Fibroblast of lung (primary cell): ENCODE measurements at regions not wholly inside any gene's neighbourhood (a gene's known extent, or its start where the extent isn't known, plus 50 kb on each side); places are given as distances from the start of the nearest gene placed in this dataset.

Source experiments
- DNase-seq, 2 donors: peaks; one replicate each; pipeline versions ENCODE4 v3.0.0 to v3.0.0-alpha.2; 2010; ENCODE audit warnings: low read depth in 2 of 2
- H2AFZ ChIP-seq: 2 replicates; pipeline ENCODE4 v1.5.1; 2012; ENCODE audit warnings: low read length, control low read depth, inconsistent platforms
- H3K27ac ChIP-seq: 2 replicates; pipeline ENCODE4 v1.5.1; 2011; ENCODE audit warnings: low read length, control low read depth; ENCODE audit not compliant: insufficient read depth
- H3K27me3 ChIP-seq: 2 replicates; pipeline ENCODE4 v1.5.1; 2011; ENCODE audit warnings: mild to moderate bottlenecking, low read length; ENCODE audit not compliant: control insufficient read depth, insufficient read depth
- H3K36me3 ChIP-seq: 2 replicates; pipeline ENCODE4 v1.5.1; 2011; ENCODE audit warnings: low read length; ENCODE audit not compliant: control insufficient read depth, insufficient read depth
- H3K4me1 ChIP-seq: 2 replicates; pipeline ENCODE4 v1.5.1; 2011; ENCODE audit warnings: low read length; ENCODE audit not compliant: control insufficient read depth, insufficient read depth; ENCODE audit errors: extremely low read depth
- H3K4me2 ChIP-seq: 2 replicates; pipeline ENCODE4 v1.5.1; 2011; ENCODE audit warnings: low read length, control low read depth; ENCODE audit not compliant: insufficient read depth; ENCODE audit errors: extremely low read depth
- H3K4me3 ChIP-seq, 4 experiments: fragments of 200-600 bp in 1 of 4; sonication (generic) in 1 of 4; replicated peaks in 1 of 4; 2 replicates each; pipeline ENCODE4 v1.5.1; 2011 to 2016; ENCODE audit warnings: low read length in 4 of 4, low read depth in 3 of 4, mild to moderate bottlenecking in 3 of 4, control low read depth in 2 of 4, inconsistent platforms in 1 of 4, mixed read lengths in 1 of 4; ENCODE audit not compliant: insufficient read depth in 1 of 4; ENCODE audit errors: control extremely low read depth in 1 of 4
- H3K79me2 ChIP-seq: 2 replicates; pipeline ENCODE4 v1.5.1; 2012; ENCODE audit warnings: mild to moderate bottlenecking, low read length, inconsistent platforms; ENCODE audit not compliant: control insufficient read depth, insufficient read depth
- H3K9ac ChIP-seq: 2 replicates; pipeline ENCODE4 v1.5.1; 2011; ENCODE audit warnings: mild to moderate bottlenecking, low read length, control low read depth; ENCODE audit not compliant: insufficient read depth
- H3K9me3 ChIP-seq: 2 replicates; pipeline ENCODE4 v1.5.1; 2012; ENCODE audit warnings: low read depth, low read length; ENCODE audit not compliant: control insufficient read depth, insufficient read depth
- H4K20me1 ChIP-seq: 2 replicates; pipeline ENCODE4 v1.5.1; 2011; ENCODE audit warnings: low read length; ENCODE audit not compliant: control insufficient read depth, insufficient read depth; ENCODE audit errors: extremely low read depth
- EZH2 ChIP-seq: IDR thresholded peaks from 2 replicates; pipeline ENCODE4 v1.5.1; 2012; ENCODE audit warnings: low read length, control low read depth, mild to moderate bottlenecking; ENCODE audit errors: missing control alignments
- TF ChIP-seq, protein P1 (sequence below), 2 donors: IDR thresholded peaks in 1 of 2; conservative IDR thresholded peaks in 1 of 2; 1 replicate in 1 of 2; 2 replicates in 1 of 2; pipeline ENCODE4 v1.5.1; 2011 to 2012; ENCODE audit warnings: low read length in 2 of 2, control low read depth in 1 of 2, inconsistent platforms in 1 of 2, low read depth in 1 of 2, mild to moderate bottlenecking in 1 of 2

DNA sequence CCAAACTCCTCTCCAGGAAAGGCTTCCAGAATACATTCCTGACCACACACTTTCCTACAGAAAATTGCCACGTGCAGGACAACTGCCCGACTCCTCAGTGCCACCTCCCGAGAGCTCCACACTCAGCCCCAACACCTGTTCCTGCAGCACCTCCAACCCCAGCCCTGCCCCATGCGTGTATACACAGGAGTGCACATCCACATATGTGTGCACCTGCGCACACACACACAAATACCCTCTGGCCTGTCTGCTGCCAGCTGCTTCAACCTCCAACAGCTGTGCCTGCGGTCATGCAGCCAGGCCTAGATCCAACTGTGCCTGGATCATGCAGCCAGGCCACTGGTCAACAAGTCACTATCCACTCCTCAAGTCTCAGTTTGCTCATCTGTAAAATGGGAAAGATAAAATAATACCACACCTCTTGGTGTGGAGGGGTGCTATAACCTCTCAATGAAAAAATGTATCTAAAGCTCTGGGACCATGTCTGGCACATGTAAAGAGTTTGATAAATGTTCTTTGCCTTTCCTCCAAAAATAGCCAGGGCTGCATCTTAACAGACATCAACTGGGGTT lies 152.1 kb upstream of the ID2 start:
- H3K27me3 ChIP-seq: peaks cover 3% of the 10 kb centered on the region
- H4K20me1 ChIP-seq: no peaks in the 10 kb centered on the region
- H3K9ac ChIP-seq: no peak overlapping the region
- no peak overlapping the region for H3K4me3 ChIP-seq
- no peak overlapping the region for H3K4me2 ChIP-seq
- no peaks in the 10 kb centered on the region for H3K36me3 ChIP-seq
- H3K9me3 ChIP-seq: no peaks in the 10 kb centered on the region
- H3K79me2 ChIP-seq: no peaks in the 10 kb centered on the region
- H3K27ac ChIP-seq: no peak overlapping the region
- TF ChIP-seq, protein P1, sequence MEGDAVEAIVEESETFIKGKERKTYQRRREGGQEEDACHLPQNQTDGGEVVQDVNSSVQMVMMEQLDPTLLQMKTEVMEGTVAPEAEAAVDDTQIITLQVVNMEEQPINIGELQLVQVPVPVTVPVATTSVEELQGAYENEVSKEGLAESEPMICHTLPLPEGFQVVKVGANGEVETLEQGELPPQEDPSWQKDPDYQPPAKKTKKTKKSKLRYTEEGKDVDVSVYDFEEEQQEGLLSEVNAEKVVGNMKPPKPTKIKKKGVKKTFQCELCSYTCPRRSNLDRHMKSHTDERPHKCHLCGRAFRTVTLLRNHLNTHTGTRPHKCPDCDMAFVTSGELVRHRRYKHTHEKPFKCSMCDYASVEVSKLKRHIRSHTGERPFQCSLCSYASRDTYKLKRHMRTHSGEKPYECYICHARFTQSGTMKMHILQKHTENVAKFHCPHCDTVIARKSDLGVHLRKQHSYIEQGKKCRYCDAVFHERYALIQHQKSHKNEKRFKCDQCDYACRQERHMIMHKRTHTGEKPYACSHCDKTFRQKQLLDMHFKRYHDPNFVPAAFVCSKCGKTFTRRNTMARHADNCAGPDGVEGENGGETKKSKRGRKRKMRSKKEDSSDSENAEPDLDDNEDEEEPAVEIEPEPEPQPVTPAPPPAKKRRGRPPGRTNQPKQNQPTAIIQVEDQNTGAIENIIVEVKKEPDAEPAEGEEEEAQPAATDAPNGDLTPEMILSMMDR (conservative IDR thresholded peaks at IDR 0.05 in 1 of 2, IDR thresholded peaks at IDR 0.05 in 1 of 2; ENCODE audit: low read depth in 1 of 2, low read length in 2 of 2): no peak
- no peak for TF ChIP-seq EZH2
- no peak overlapping the region for H2AFZ ChIP-seq
- no peak for DNase-seq
- H3K4me1 ChIP-seq: no peaks in the 10 kb centered on the region

DNA sequence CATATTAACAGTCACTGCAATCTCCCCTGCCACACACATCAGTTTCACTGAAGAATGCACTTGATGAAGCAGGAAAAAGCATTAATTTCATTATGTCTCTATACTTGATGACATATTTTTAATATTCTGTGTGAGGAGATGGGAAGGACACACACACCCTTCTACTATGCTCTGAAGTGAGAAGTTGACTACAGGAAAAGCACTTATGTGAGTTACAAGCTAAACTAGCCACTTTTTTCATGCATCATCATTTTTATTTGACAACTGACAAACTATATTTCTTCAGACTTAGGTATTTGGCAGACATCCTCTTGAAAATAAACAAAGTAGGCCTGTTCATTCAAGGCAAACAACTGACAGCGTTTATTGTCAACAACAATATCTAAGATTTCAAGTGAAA lies 150.4 kb upstream of the ID2 start:
- Histone ChIP-seq H3K9me3 (no peaks in the 10 kb centered on the region), H3K4me2 (no peak overlapping the region), H3K27ac (no peak overlapping the region), H2AFZ (no peak overlapping the region), H4K20me1 (no peaks in the 10 kb centered on the region), H3K9ac (no peak overlapping the region), H3K79me2 (no peaks in the 10 kb centered on the region), H3K4me1 (no peaks in the 10 kb centered on the region), H3K27me3 (peaks cover 3% of the 10 kb centered on the region), H3K36me3 (no peaks in the 10 kb centered on the region), H3K4me3 (no peak overlapping the region)
- DNase-seq: no peak
- TF ChIP-seq, protein P1 (conservative IDR thresholded peaks at IDR 0.05 in 1 of 2, IDR thresholded peaks at IDR 0.05 in 1 of 2; ENCODE audit: low read depth in 1 of 2, low read length in 2 of 2): no peak
- TF ChIP-seq EZH2: no peak

DNA sequence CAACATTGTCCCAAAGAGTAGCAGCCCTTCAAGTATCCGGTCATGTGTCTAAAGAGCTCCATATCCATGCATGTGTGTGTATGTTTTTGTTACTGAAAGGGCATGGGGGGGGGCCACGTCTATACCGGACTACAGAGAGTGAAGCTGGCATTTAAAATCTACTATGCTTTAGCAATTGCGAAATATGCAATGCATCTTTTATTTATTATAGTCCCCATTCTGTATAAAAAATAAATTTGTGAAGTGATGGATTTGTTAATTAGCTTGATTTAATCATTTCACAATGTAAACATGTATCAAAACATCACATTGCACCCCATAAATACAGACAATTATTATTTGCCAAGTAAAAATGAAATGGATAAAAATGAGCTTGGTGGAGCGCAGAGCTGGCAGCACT lies 149.4 kb upstream of the ID2 start:
- Histone ChIP-seq H4K20me1 (no peaks in the 10 kb centered on the region), H3K4me3 (no peak overlapping the region), H3K36me3 (no peaks in the 10 kb centered on the region), H3K4me2 (no peak overlapping the region), H3K9ac (no peak overlapping the region), H3K9me3 (no peaks in the 10 kb centered on the region), H3K27ac (no peak overlapping the region), H3K27me3 (no peaks in the 10 kb centered on the region), H3K79me2 (no peaks in the 10 kb centered on the region), H3K4me1 (no peaks in the 10 kb centered on the region), H2AFZ (no peak overlapping the region)
- no peak for TF ChIP-seq EZH2
- TF ChIP-seq, protein P1 (conservative IDR thresholded peaks at IDR 0.05 in 1 of 2, IDR thresholded peaks at IDR 0.05 in 1 of 2; ENCODE audit: low read depth in 1 of 2, low read length in 2 of 2): no peak
- peak in 1 of 2 donors; percentile 18 for DNase-seq
